ENCODE measurements at regions not wholly inside any gene's neighbourhood (a gene's known extent, or its start where the extent isn't known, plus 50 kb on each side); places are given as distances from the start of the nearest gene placed in this dataset.

- TF ChIP-seq CTCF (IDR thresholded peaks at IDR 0.05; ENCODE audit: borderline replicate concordance, extremely low read depth, low read length, poor library complexity, severe bottlenecking) (no peak), EZH2 (IDR thresholded peaks at IDR 0.05; ENCODE audit: borderline replicate concordance, low read depth, low read length, severe bottlenecking) (no peak)
These were observed 117.5 kb downstream of the HAO1 start for GRCh38 chr20:7822772-7823171.

Data from DND-41 (cell line).